Calu3 (cell line): ENCODE measurements at regions not wholly inside any gene's neighbourhood (a gene's known extent, or its start where the extent isn't known, plus 50 kb on each side); places are given as distances from the start of the nearest gene placed in this dataset.

Source experiments
- BruUV-seq: library from RNA; stranded (reverse); fragments of 400-500 nt; replicated peaks from 2 replicates; lab custom pipeline; 2021; lab: Mats Ljungman, UMichigan
- CTCF ChIA-PET: fragments of 300-600 bp; sonication (Branson Sonifier 250); formaldehyde crosslinking; loops from one replicate; lab custom pipeline; 2022; ENCODE audit warnings: antibody characterized with exemption; lab: Charles Lee
- DNase-seq: peaks from one replicate; pipeline ENCODE4 v3.0.0; 2022
- H3K27ac Mint-ChIP-seq: one replicate; pipeline ENCODE4 v1.8.0; 2022; ENCODE audit warnings: mixed read lengths; ENCODE audit not compliant: unreplicated experiment
- H3K27me3 Mint-ChIP-seq: one replicate; pipeline ENCODE4 v1.8.0; 2022; ENCODE audit warnings: mixed read lengths; ENCODE audit not compliant: unreplicated experiment
- H3K36me3 Mint-ChIP-seq: one replicate; pipeline ENCODE4 v1.8.0; 2022; ENCODE audit warnings: mild to moderate bottlenecking, moderate library complexity, mixed read lengths; ENCODE audit not compliant: insufficient read depth, unreplicated experiment
- H3K4me1 Mint-ChIP-seq: one replicate; pipeline ENCODE4 v1.8.0; 2022; ENCODE audit warnings: mild to moderate bottlenecking, low read depth, mixed read lengths; ENCODE audit not compliant: unreplicated experiment
- H3K4me3 Mint-ChIP-seq: one replicate; pipeline ENCODE4 v1.8.0; 2022; ENCODE audit warnings: mild to moderate bottlenecking, low read depth, moderate library complexity, mixed read lengths; ENCODE audit not compliant: unreplicated experiment
- H3K9me3 Mint-ChIP-seq: one replicate; pipeline ENCODE4 v1.8.0; 2022; ENCODE audit warnings: low read depth, mixed read lengths; ENCODE audit not compliant: unreplicated experiment
- intact Hi-C: fragments of 100-400 bp; cut with micrococcal nuclease; formaldehyde crosslinking; loops from one replicate; pipeline ENCODE4 v1.10.0; 2022; ENCODE audit not compliant: unreplicated experiment
- TF ChIP-seq, protein P1 (sequence below): fragments of 200-600 bp; IDR thresholded peaks from one replicate; pipeline ENCODE4 v1.8.0; 2022; ENCODE audit warnings: antibody characterized with exemption; ENCODE audit not compliant: unreplicated experiment

DNA sequence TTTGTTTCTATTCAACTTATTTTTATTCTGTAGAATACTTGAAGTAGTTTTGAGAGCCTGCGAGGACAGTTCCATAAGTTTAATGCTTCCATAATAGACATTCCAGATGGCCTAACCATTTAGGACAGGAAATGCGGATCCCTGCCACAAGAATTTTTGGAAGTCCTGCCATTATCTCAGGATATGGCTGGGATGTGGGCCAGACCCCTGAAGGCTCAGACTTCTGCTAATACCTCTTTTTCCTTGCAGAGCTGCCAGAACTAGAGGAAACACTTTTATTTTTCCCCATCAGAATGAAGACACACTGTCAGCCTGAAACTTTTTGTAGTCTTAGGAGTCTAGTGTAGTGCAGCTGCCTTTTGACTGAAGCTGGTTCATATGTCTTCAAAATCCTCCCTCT lies 806.5 kb downstream of the TDRD15 start:
- Mint-ChIP-seq H3K27me3 (no peaks in the 10 kb centered on the region), H3K36me3 (no peaks in the 10 kb centered on the region), H3K4me1 (no peaks in the 10 kb centered on the region), H3K9me3 (peaks cover 10% of the 10 kb centered on the region), H3K27ac (no peak overlapping the region), H3K4me3 (no peak overlapping the region)
- intact Hi-C loops: no loop called here
- TF ChIP-seq, protein P1, sequence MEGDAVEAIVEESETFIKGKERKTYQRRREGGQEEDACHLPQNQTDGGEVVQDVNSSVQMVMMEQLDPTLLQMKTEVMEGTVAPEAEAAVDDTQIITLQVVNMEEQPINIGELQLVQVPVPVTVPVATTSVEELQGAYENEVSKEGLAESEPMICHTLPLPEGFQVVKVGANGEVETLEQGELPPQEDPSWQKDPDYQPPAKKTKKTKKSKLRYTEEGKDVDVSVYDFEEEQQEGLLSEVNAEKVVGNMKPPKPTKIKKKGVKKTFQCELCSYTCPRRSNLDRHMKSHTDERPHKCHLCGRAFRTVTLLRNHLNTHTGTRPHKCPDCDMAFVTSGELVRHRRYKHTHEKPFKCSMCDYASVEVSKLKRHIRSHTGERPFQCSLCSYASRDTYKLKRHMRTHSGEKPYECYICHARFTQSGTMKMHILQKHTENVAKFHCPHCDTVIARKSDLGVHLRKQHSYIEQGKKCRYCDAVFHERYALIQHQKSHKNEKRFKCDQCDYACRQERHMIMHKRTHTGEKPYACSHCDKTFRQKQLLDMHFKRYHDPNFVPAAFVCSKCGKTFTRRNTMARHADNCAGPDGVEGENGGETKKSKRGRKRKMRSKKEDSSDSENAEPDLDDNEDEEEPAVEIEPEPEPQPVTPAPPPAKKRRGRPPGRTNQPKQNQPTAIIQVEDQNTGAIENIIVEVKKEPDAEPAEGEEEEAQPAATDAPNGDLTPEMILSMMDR: no peak
- CTCF ChIA-PET: no interaction called here
- no peak for DNase-seq
- no TSS peak for BruUV-seq

DNA sequence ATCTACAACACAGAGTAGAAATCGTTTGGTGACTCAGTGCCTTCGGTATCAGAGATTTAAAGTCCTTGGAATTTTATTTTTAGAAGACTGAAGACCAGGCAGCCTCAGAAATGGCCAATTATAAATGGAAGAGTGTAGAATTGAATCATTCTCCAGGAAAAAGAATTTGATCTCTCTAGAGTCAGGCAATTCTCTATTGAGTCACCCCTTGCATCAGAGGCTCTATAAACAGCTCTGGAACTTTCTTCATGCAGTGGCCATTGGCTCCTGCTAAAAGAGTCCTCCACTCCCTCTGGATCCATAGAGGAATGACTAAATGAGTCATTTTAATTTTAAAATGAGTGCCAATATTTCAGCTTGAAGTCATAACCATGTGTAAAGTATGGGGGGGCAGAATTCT lies 816.2 kb downstream of the TDRD15 start:
- Mint-ChIP-seq H3K27ac (no peak overlapping the region), H3K36me3 (no peaks in the 10 kb centered on the region), H3K4me1 (no peaks in the 10 kb centered on the region), H3K27me3 (no peaks in the 10 kb centered on the region), H3K9me3 (peaks cover 2% of the 10 kb centered on the region), H3K4me3 (no peak overlapping the region)
- CTCF ChIA-PET: no interaction called here
- TF ChIP-seq, protein P1: no peak
- DNase-seq: no peak
- intact Hi-C loops: no loop called here
- BruUV-seq: no TSS peak

DNA sequence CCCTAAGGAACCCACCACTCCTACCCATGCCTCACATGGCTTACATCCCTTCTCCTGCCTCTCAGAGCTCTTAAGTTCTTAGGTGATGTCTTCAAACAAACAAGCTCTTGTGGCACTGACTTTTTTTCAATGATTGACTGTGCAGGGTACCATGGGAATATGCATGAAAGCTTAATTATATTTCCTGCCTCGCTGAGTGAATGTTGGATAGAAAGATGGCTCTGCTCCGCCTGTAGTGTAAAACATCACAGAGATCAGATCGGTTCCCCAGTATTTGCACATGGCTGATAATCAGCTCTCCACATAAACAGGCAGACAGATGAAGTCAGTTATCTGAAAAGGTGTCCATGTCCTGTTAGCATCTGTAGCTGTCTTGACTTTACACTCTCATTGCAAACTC lies 820.8 kb downstream of the TDRD15 start:
- Mint-ChIP-seq H3K27ac (no peak overlapping the region), H3K36me3 (no peaks in the 10 kb centered on the region), H3K4me1 (no peaks in the 10 kb centered on the region), H3K27me3 (no peaks in the 10 kb centered on the region), H3K4me3 (no peak overlapping the region), H3K9me3 (peaks cover 4% of the 10 kb centered on the region)
- no TSS peak for BruUV-seq
- intact Hi-C loops: no loop called here
- no peak for DNase-seq
- CTCF ChIA-PET: no interaction called here
- TF ChIP-seq, protein P1: no peak

DNA sequence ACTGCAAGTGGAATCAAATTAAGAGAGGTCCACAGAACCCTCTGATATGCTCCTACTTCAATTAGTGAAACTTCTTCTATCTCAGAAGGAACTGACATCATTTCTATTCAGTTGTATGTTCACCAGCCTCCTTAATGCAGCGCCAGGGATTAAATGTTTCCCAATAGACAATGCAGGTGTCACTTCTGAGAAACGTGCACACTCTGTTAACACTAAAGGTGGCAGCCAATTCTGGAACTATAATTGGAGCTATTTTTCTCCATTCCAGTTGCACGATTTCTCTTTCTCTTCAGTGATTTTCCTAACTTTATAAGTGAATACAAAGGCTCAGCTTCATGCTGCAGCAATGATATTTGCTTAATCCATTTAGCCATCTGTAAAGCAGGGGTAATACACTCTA lies 821.9 kb downstream of the TDRD15 start:
- Mint-ChIP-seq H3K27ac (no peak overlapping the region), H3K9me3 (peaks cover 2% of the 10 kb centered on the region), H3K4me1 (no peaks in the 10 kb centered on the region), H3K27me3 (no peaks in the 10 kb centered on the region), H3K36me3 (no peaks in the 10 kb centered on the region), H3K4me3 (no peak overlapping the region)
- intact Hi-C loops: no loop called here
- TF ChIP-seq, protein P1: no peak
- DNase-seq: no peak
- CTCF ChIA-PET: no interaction called here
- BruUV-seq: no TSS peak
